ENCODE measurements at regions not wholly inside any gene's neighbourhood (a gene's known extent, or its start where the extent isn't known, plus 50 kb on each side); places are given as distances from the start of the nearest gene placed in this dataset.

DNA sequence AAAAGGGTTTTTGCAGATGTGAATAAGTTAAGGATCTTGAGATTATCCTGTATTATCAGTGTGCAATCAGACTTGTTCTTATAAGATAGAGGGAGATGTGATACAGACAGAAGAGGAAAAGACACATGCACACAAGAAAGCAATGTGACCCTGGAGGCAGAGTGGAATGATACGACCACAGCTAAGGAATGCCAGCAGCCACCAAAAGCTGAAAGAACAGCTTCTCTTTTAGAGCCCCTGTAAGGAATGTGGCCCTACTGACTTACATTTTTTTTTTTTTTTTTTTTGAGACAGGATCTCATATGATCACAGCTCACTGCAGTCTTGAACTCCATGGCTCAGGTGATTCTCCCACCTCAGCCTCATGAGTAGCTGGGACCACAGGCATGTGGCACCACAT, 62.3 kb upstream of the CNTNAP4 start:
- TF ChIP-seq, protein P1, sequence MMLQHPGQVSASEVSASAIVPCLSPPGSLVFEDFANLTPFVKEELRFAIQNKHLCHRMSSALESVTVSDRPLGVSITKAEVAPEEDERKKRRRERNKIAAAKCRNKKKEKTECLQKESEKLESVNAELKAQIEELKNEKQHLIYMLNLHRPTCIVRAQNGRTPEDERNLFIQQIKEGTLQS (CRISPR knock-in tag; IDR thresholded peaks at IDR 0.05): no peak
- TF ChIP-seq ZFX (CRISPR knock-in tag; IDR thresholded peaks at IDR 0.05; ENCODE audit: low read depth) (no peak), POLR2A (IDR thresholded peaks at IDR 0.05; ENCODE audit: insufficient read depth in 1 of 2, low read depth in 2 of 2, low read length in 2 of 2) (no peak), ZBTB7B (CRISPR knock-in tag; IDR thresholded peaks at IDR 0.05) (no peak), ZFP36L1 (CRISPR knock-in tag; IDR thresholded peaks at IDR 0.05) (no peak)
- TF ChIP-seq, protein P2, sequence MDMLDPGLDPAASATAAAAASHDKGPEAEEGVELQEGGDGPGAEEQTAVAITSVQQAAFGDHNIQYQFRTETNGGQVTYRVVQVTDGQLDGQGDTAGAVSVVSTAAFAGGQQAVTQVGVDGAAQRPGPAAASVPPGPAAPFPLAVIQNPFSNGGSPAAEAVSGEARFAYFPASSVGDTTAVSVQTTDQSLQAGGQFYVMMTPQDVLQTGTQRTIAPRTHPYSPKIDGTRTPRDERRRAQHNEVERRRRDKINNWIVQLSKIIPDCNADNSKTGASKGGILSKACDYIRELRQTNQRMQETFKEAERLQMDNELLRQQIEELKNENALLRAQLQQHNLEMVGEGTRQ (IDR thresholded peaks at IDR 0.05; ENCODE audit: low read depth, low read length): no peak
- TF ChIP-seq, protein P2 (CRISPR knock-in tag; IDR thresholded peaks at IDR 0.05; ENCODE audit: borderline replicate concordance): no peak
- TF ChIP-seq, protein P3, sequence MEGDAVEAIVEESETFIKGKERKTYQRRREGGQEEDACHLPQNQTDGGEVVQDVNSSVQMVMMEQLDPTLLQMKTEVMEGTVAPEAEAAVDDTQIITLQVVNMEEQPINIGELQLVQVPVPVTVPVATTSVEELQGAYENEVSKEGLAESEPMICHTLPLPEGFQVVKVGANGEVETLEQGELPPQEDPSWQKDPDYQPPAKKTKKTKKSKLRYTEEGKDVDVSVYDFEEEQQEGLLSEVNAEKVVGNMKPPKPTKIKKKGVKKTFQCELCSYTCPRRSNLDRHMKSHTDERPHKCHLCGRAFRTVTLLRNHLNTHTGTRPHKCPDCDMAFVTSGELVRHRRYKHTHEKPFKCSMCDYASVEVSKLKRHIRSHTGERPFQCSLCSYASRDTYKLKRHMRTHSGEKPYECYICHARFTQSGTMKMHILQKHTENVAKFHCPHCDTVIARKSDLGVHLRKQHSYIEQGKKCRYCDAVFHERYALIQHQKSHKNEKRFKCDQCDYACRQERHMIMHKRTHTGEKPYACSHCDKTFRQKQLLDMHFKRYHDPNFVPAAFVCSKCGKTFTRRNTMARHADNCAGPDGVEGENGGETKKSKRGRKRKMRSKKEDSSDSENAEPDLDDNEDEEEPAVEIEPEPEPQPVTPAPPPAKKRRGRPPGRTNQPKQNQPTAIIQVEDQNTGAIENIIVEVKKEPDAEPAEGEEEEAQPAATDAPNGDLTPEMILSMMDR (CRISPR knock-in tag; IDR thresholded peaks at IDR 0.05): no peak
- TF ChIP-seq, protein P4, sequence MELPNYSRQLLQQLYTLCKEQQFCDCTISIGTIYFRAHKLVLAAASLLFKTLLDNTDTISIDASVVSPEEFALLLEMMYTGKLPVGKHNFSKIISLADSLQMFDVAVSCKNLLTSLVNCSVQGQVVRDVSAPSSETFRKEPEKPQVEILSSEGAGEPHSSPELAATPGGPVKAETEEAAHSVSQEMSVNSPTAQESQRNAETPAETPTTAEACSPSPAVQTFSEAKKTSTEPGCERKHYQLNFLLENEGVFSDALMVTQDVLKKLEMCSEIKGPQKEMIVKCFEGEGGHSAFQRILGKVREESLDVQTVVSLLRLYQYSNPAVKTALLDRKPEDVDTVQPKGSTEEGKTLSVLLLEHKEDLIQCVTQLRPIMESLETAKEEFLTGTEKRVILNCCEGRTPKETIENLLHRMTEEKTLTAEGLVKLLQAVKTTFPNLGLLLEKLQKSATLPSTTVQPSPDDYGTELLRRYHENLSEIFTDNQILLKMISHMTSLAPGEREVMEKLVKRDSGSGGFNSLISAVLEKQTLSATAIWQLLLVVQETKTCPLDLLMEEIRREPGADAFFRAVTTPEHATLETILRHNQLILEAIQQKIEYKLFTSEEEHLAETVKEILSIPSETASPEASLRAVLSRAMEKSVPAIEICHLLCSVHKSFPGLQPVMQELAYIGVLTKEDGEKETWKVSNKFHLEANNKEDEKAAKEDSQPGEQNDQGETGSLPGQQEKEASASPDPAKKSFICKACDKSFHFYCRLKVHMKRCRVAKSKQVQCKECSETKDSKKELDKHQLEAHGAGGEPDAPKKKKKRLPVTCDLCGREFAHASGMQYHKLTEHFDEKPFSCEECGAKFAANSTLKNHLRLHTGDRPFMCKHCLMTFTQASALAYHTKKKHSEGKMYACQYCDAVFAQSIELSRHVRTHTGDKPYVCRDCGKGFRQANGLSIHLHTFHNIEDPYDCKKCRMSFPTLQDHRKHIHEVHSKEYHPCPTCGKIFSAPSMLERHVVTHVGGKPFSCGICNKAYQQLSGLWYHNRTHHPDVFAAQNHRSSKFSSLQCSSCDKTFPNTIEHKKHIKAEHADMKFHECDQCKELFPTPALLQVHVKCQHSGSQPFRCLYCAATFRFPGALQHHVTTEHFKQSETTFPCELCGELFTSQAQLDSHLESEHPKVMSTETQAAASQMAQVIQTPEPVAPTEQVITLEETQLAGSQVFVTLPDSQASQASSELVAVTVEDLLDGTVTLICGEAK (IDR thresholded peaks at IDR 0.05): no peak
- TF ChIP-seq, protein P4 (CRISPR knock-in tag; IDR thresholded peaks at IDR 0.05): no peak

All from HepG2 (cell line).